HepG2 (cell line): ENCODE measurements at regions not wholly inside any gene's neighbourhood (a gene's known extent, or its start where the extent isn't known, plus 50 kb on each side); places are given as distances from the start of the nearest gene placed in this dataset.

Source experiments
- ATAC-seq: fragments of 200-7000 bp; cut with Tn5 transposase; 3 replicates; pipeline ENCODE4 v1.9.1; 2020; ENCODE audit warnings: mild to moderate bottlenecking, moderate library complexity
- BruUV-seq: library from RNA; stranded (reverse); fragments of 400-500 nt; replicated peaks from 2 replicates; lab custom pipeline; 2021; lab: Mats Ljungman, UMichigan
- CTCF ChIA-PET: fragments of 300-600 bp; formaldehyde crosslinking; extraction: SDS; loops from one replicate; lab custom pipeline; 2021; ENCODE audit warnings: low total read pairs, inconsistent platforms, low intra/inter-chr PET ratio; lab: Yijun Ruan, JAX
- POLR2A ChIA-PET: fragments of 350-600 bp; sonication (Branson Sonifier 250); formaldehyde crosslinking; loops from one replicate; lab custom pipeline; 2020; ENCODE audit warnings: antibody characterized with exemption, inconsistent platforms; lab: Yijun Ruan, JAX
- DNase-seq: peaks from one replicate; pipeline ENCODE4 v3.0.0-alpha.2; 2015; ENCODE audit warnings: low spot score
- FAIRE-seq: peaks from 3 replicates; lab custom pipeline; 2011; peaks lifted over from hg19 to GRCh38; lab: Jason Lieb, UNC
- H2AFZ ChIP-seq: one replicate; pipeline ENCODE4 v1.6.1; 2011; ENCODE audit warnings: low read length, inconsistent platforms
- H3K27ac ChIP-seq: fragments of 300-600 bp; 3 replicates; pipeline ENCODE4 v1.8.0; 2011; ENCODE audit warnings: mixed run types, mild to moderate bottlenecking, mixed read lengths, low read length, inconsistent platforms; ENCODE audit not compliant: insufficient read depth; ENCODE audit errors: extremely low read length
- H3K27me3 ChIP-seq, 2 experiments: fragments of 200-600 bp in 1 of 2; 2 replicates in 1 of 2; 3 replicates in 1 of 2; pipeline versions ENCODE4 v1.6.0 to v1.8.0; 2011; ENCODE audit warnings: low read length in 2 of 2, mild to moderate bottlenecking in 2 of 2, moderate library complexity in 2 of 2, inconsistent platforms in 1 of 2; ENCODE audit not compliant: insufficient read depth in 2 of 2, control insufficient read depth in 1 of 2
- H3K36me3 ChIP-seq, 2 experiments: fragments of 200-600 bp in 1 of 2; replicated peaks in 1 of 2; 2 replicates in 1 of 2; 3 replicates in 1 of 2; pipeline versions ENCODE4 v1.5.1 to v1.8.0; 2011; ENCODE audit warnings: low read length in 2 of 2, inconsistent platforms in 1 of 2; ENCODE audit not compliant: insufficient read depth in 2 of 2, control insufficient read depth in 1 of 2
- H3K4me1 ChIP-seq: 2 replicates; pipeline ENCODE4 v1.5.1; 2012; ENCODE audit warnings: low read length, inconsistent platforms; ENCODE audit not compliant: insufficient read depth
- H3K4me2 ChIP-seq: 2 replicates; pipeline ENCODE4 v1.6.0; 2011; ENCODE audit warnings: low read depth, low read length, inconsistent platforms
- H3K4me3 ChIP-seq, 3 experiments: fragments of 200-600 bp in 1 of 3; sonication (generic), shearing (Covaris generic) in 1 of 3; replicated peaks in 1 of 3; 2 replicates each; pipeline ENCODE4 v1.5.1; 2011 to 2016; ENCODE audit warnings: low read length in 3 of 3, inconsistent platforms in 2 of 3, low read depth in 2 of 3, mild to moderate bottlenecking in 2 of 3, control low read depth in 1 of 3, mixed read lengths in 1 of 3; ENCODE audit not compliant: insufficient read depth in 1 of 3
- H3K79me2 ChIP-seq: one replicate; pipeline ENCODE4 v1.6.1; 2011; ENCODE audit warnings: low read length, inconsistent platforms; ENCODE audit not compliant: insufficient read depth
- H3K9ac ChIP-seq: 2 replicates; pipeline ENCODE4 v1.6.0; 2011; ENCODE audit warnings: mild to moderate bottlenecking, low read depth, low read length, inconsistent platforms; ENCODE audit not compliant: insufficient read depth
- H3K9me3 ChIP-seq: 2 replicates; pipeline ENCODE4 v1.5.1; 2012; ENCODE audit warnings: mild to moderate bottlenecking, low read length
- H4K20me1 ChIP-seq: 2 replicates; pipeline ENCODE4 v1.6.0; 2011; ENCODE audit warnings: inconsistent platforms, mild to moderate bottlenecking, low read length, moderate library complexity; ENCODE audit not compliant: insufficient read depth
- CTCF ChIP-seq: sonication (generic); formaldehyde crosslinking; IDR thresholded peaks from 2 replicates; pipeline ENCODE4 v1.5.0; 2020; ENCODE audit warnings: mild to moderate bottlenecking, missing genetic modification reagents, moderate library complexity
- GFI1 ChIP-seq: sonication (generic); formaldehyde crosslinking; IDR thresholded peaks from 2 replicates; pipeline ENCODE4 v1.5.0; 2020; ENCODE audit warnings: missing genetic modification reagents, mild to moderate bottlenecking, borderline replicate concordance
- KDM5B ChIP-seq: sonication (generic); formaldehyde crosslinking; IDR thresholded peaks from 2 replicates; pipeline ENCODE4 v1.4.0; 2020; ENCODE audit warnings: missing genetic modification reagents, mild to moderate bottlenecking, borderline replicate concordance
- MTF1 ChIP-seq: sonication (generic); formaldehyde crosslinking; IDR thresholded peaks from 2 replicates; pipeline ENCODE4 v1.5.0; 2020; ENCODE audit warnings: missing genetic modification reagents
- PLSCR1 ChIP-seq: sonication (generic); formaldehyde crosslinking; IDR thresholded peaks from 2 replicates; pipeline ENCODE4 v1.5.0; 2020; ENCODE audit warnings: missing genetic modification reagents, mild to moderate bottlenecking, borderline replicate concordance
- SMC3 ChIP-seq: IDR thresholded peaks from 2 replicates; pipeline ENCODE4 v1.6.1; 2011; ENCODE audit warnings: low read length, improper control_type of control experiment
- STAG1 ChIP-seq: sonication (generic); formaldehyde crosslinking; IDR thresholded peaks from 2 replicates; pipeline ENCODE4 v1.4.0; 2020; ENCODE audit warnings: missing genetic modification reagents
- ZBTB26 ChIP-seq: IDR thresholded peaks from 2 replicates; pipeline ENCODE4 v1.6.1; 2016; ENCODE audit warnings: missing compliant biosample characterization, missing genetic modification reagents, borderline replicate concordance
- ZMYM2 ChIP-seq: sonication (generic); formaldehyde crosslinking; IDR thresholded peaks from 2 replicates; pipeline ENCODE4 v1.8.0; 2022; ENCODE audit warnings: mild to moderate bottlenecking, missing genetic modification reagents
- ZNF44 ChIP-seq: sonication (generic); formaldehyde crosslinking; IDR thresholded peaks from 2 replicates; pipeline ENCODE4 v1.5.1; 2020; ENCODE audit warnings: mild to moderate bottlenecking, missing genetic modification reagents
- ZNF576 ChIP-seq: sonication (generic); formaldehyde crosslinking; IDR thresholded peaks from 2 replicates; pipeline ENCODE4 v1.4.0; 2020; ENCODE audit warnings: mild to moderate bottlenecking, missing genetic modification reagents
- ZNF672 ChIP-seq: sonication (generic); formaldehyde crosslinking; IDR thresholded peaks from 2 replicates; pipeline ENCODE4 v1.8.1; 2022; ENCODE audit warnings: missing genetic modification reagents
- whole genome bisulfite sequencing: methylation state at CpG from one replicate; pipeline ENCODE4 v1.1.6; 2017; ENCODE audit warnings: low lambda C conversion rate; 5-methylcytosine and 5-hydroxymethylcytosine counted together
- in situ Hi-C: cut with HindIII; loops from 2 replicates; pipeline ENCODE4 v1.10.0; 2017; ENCODE audit warnings: low pct_unique_long_range_greater_than_20kb; ENCODE audit not compliant: extremely low pct_ligation_motif_present
- intact Hi-C: fragments of 100-400 bp; cut with micrococcal nuclease; formaldehyde crosslinking; loops from one replicate; pipeline ENCODE4 v1.10.0; 2022; ENCODE audit not compliant: unreplicated experiment

- peak overlapping the region; percentile 26 for H3K27ac ChIP-seq
- ChIA-PET CTCF (interaction anchor here (1.2 kb wide), 1 partner anchor 828 kb away, joined by 4 read pairs; no protein-coding TSS in a partner anchor), POLR2A (interaction anchor here (0.7 to 1.0 kb wide), 2 partner anchors 47 to 49 kb away, joined by 3 to 4 read pairs; no protein-coding TSS in a partner anchor)
- H3K4me1 ChIP-seq = peaks cover 50% of the 10 kb centered on the region
- in situ Hi-C loops (loop anchor here (25.0 kb wide), 4 partner anchors 210 to 1210 kb away; partner anchors contain the start of gene CNKSR2), intact Hi-C loops (loop anchor here (5.0 kb wide), 2 partner anchors 275 to 955 kb away; no protein-coding TSS in a partner anchor)
- no peak overlapping the region for H2AFZ ChIP-seq
- FAIRE-seq (no peak), DNase-seq (peak; percentile 21), ATAC-seq (peak; percentile 64)
- no peaks in the 10 kb centered on the region for H4K20me1 ChIP-seq
- no peaks in the 10 kb centered on the region for H3K79me2 ChIP-seq
- peak overlapping the region; percentile 32; the same call in 1 of the 2 replicates for H3K4me2 ChIP-seq
- no peaks in the 10 kb centered on the region for H3K9me3 ChIP-seq
- no TSS peak for BruUV-seq
- H3K36me3 ChIP-seq = no peaks in the 10 kb centered on the region
- TF ChIP-seq ZNF44 (CRISPR knock-in tag) (no peak), ZNF672 (no peak), MTF1 (CRISPR knock-in tag) (no peak), ZBTB26 (CRISPR knock-in tag) (no peak), SMC3 (peak; percentile 27; the same call in 1 of the 2 replicates), ZMYM2 (no peak), CTCF (CRISPR knock-in tag) (peak; percentile 58), GFI1 (CRISPR knock-in tag) (no peak), STAG1 (peak; percentile 59), ZNF576 (CRISPR knock-in tag) (no peak), PLSCR1 (CRISPR knock-in tag) (no peak), KDM5B (CRISPR knock-in tag) (no peak)
- no peak overlapping the region for H3K9ac ChIP-seq
- no peaks in the 10 kb centered on the region for H3K27me3 ChIP-seq
- no peak overlapping the region; a peak in 1 of 6 replicates for H3K4me3 ChIP-seq
- WGBS = 26% methylated on average over 3 of the region's 3 CpGs
These were observed 260.9 kb upstream of the RPS6KA3 start for GRCh38 chrX:20527558-20528011.
